Heart left ventricle (tissue), 16 donors: ENCODE measurements at regions not wholly inside any gene's neighbourhood (a gene's known extent, or its start where the extent isn't known, plus 50 kb on each side); places are given as distances from the start of the nearest gene placed in this dataset.

Source experiments
- ATAC-seq, 4 donors: fragments of 200-7000 bp; cut with Tn5 transposase; one replicate each; pipeline ENCODE4 v1.9.1; 2020 to 2022; ENCODE audit warnings: moderate library complexity in 4 of 4, mild to moderate bottlenecking in 3 of 4, moderate number of reproducible peaks in 1 of 4
- DNase-seq, 5 donors: peaks; one replicate each; pipeline ENCODE4 v3.0.0-alpha.2; 2020
- H3K27ac ChIP-seq, 12 donors: fragments of 200-600 bp; sonication (generic) in 4 of 12; one replicate each; pipeline versions ENCODE4 v1.5.0 to v1.8.0; 2016 to 2022; ENCODE audit warnings: mild to moderate bottlenecking in 2 of 12
- H3K27me3 ChIP-seq, 9 donors: fragments of 200-600 bp; sonication (generic) in 2 of 9; one replicate each; pipeline versions ENCODE4 v1.5.1 to v1.8.0; 2016 to 2022; ENCODE audit warnings: mild to moderate bottlenecking in 3 of 9
- H3K36me3 ChIP-seq, 9 donors: fragments of 200-600 bp; sonication (generic) in 2 of 9; one replicate each; pipeline versions ENCODE4 v1.5.0 to v1.8.0; 2018 to 2022; ENCODE audit warnings: mild to moderate bottlenecking in 2 of 9
- H3K4me1 ChIP-seq, 12 donors: fragments of 200-600 bp; sonication (generic) in 4 of 12; one replicate each; pipeline versions ENCODE4 v1.5.0 to v1.8.0; 2016 to 2022; ENCODE audit warnings: mild to moderate bottlenecking in 3 of 12
- H3K4me3 ChIP-seq, 12 donors: fragments of 200-600 bp; sonication (generic) in 4 of 12; one replicate each; pipeline versions ENCODE4 v1.5.0 to v1.8.0; 2017 to 2022; ENCODE audit warnings: mild to moderate bottlenecking in 9 of 12, moderate library complexity in 4 of 12
- H3K9me3 ChIP-seq, 12 donors: fragments of 200-600 bp; sonication (generic) in 4 of 12; one replicate each; pipeline versions ENCODE4 v1.5.0 to v1.8.0; 2016 to 2022; ENCODE audit warnings: mild to moderate bottlenecking in 1 of 12
- CTCF ChIP-seq, 12 donors: fragments of 200-600 bp; sonication (generic) in 4 of 12; IDR thresholded peaks; one replicate each; pipeline versions ENCODE4 v1.5.0 to v1.8.0; 2018 to 2022; ENCODE audit warnings: antibody characterized with exemption in 12 of 12, mild to moderate bottlenecking in 5 of 12
- POLR2A ChIP-seq, 2 donors: fragments of 450-650 bp; IDR thresholded peaks; one replicate each; pipeline ENCODE4 v1.6.1; 2017; ENCODE audit warnings: antibody characterized with exemption in 2 of 2, mild to moderate bottlenecking in 2 of 2, moderate library complexity in 2 of 2
- WGBS, 4 donors: extraction: QIAGEN DNeasy Blood & Tissue Kit in 2 of 4; methylation state at CpG; one replicate each; pipeline versions ENCODE4 v1.1.5 to v1.1.7; 2013 to 2018; 5-methylcytosine and 5-hydroxymethylcytosine counted together
- intact Hi-C, 10 donors: fragments of 100-400 bp; cut with DNase I; formaldehyde crosslinking; loops; one replicate each; pipeline versions ENCODE4 v1.11.1 to v1.14.2; 2022
- donor health status: ischemic (EF 13 %, LVEDD 7.1; RV severe dilation, severe dysfunction).
- donor health status: healthy with polysubstance abuse.
- donor health status: DM: no; HTN: yes; CAD: no.
- donor health status: DM: no; HTN: no; CAD: no.
- donor health status: ischemic (EF 25% LVEDD 6.9; RV normal size, moderate dysfunction).
- donor health status: ischemic (EF 25% LVEDD 5.7; RV mildly dilated, moderate dysfunction).
- donor health status: healthy.
- donor health status: DM: yes; HTN: yes; CAD: no.
- donor health status: ischemic (EF 35%, LVEDD 5.7; RV mildly dilated, moderate dysfunction).
- donor health status: nonischemic (EF 11% LVEDD 7.7; RV severe dilation, severe dysfunction).
- donor health status: DM: yes; HTN: yes; CAD: no.
- donor health status: PGD.
- donor health status: ischemic (EF 29% LVEDD 5.4; RV normal size, mild dysfunction).
- donor health status: nonischemic (EF 23%, LVEDD 6.1; RV moderate dilation, normal function).

GRCh38 chr4:38325629-38325913, 338.4 kb upstream of the KLF3 start:
- no peak overlapping the region for H3K4me3 ChIP-seq
- no peak for DNase-seq
- 85 to 98% (median 96%) methylated on average over 2 of the region's 2 CpGs for WGBS, 4 donors
- H3K27me3 ChIP-seq = no peaks in the 10 kb centered on the region
- peaks cover 0 to 43% (median 9%) of the 10 kb centered on the region in 12 donors for H3K4me1 ChIP-seq
- no peak for ATAC-seq
- no peak overlapping the region for H3K27ac ChIP-seq
- intact Hi-C loops = loop anchor here in 3 of 10 donors (10.0 kb wide), 2 partner anchors 139 to 261 kb away; no protein-coding TSS in a partner anchor
- TF ChIP-seq CTCF (IDR thresholded peaks at IDR 0.05) (no peak), POLR2A (IDR thresholded peaks at IDR 0.05) (no peak)
- peaks cover 0 to 5% (median 0%) of the 10 kb centered on the region in 12 donors for H3K9me3 ChIP-seq
- no peaks in the 10 kb centered on the region for H3K36me3 ChIP-seq

DNA sequence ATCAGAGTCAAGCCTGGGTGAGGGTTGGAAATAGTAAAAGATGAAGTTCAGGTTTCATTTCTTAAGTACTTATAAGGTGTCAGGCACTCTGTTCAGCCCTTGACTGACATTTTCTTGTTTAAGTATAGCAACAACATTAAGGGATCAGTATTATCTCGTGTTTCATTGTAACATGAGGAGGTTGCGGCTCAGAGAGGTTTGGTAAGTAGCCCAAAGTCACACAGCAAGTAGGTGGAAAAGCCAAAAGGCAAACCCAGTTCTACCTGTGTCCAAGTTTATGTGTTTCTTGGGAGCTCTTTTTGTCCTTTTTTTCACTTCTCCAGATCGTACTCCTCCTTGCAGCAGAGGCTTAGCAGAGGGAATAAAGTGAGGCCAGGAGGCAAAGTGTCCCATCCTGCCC, 337.5 kb upstream of the KLF3 start:
- TF ChIP-seq CTCF (IDR thresholded peaks at IDR 0.05) = no peak
- no peak for TF ChIP-seq POLR2A (IDR thresholded peaks at IDR 0.05)
- DNase-seq (no peak), ATAC-seq (no peak)
- WGBS, 4 donors = 94 to 98% (median 96%) methylated on average over 3 of the region's 3 CpGs
- Histone ChIP-seq H3K4me3 (no peak overlapping the region), H3K4me1 (peaks cover 0 to 49% (median 9%) of the 10 kb centered on the region in 12 donors), H3K27ac (no peak overlapping the region), H3K9me3 (peaks cover 0 to 5% (median 0%) of the 10 kb centered on the region in 12 donors), H3K27me3 (no peaks in the 10 kb centered on the region), H3K36me3 (no peaks in the 10 kb centered on the region)
- intact Hi-C loops = loop anchor here in 3 of 10 donors (10.0 kb wide), 2 partner anchors 138 to 262 kb away; no protein-coding TSS in a partner anchor

- peaks cover 0 to 5% (median 0%) of the 10 kb centered on the region in 12 donors for H3K9me3 ChIP-seq
- no peak overlapping the region for H3K27ac ChIP-seq
- no peak overlapping the region for H3K4me3 ChIP-seq
- intact Hi-C loops = loop anchor here in 3 of 10 donors (10.0 kb wide), 2 partner anchors 138 to 262 kb away; no protein-coding TSS in a partner anchor
- H3K27me3 ChIP-seq = no peaks in the 10 kb centered on the region
- H3K4me1 ChIP-seq = peaks cover 0 to 49% (median 9%) of the 10 kb centered on the region in 12 donors
- no peak for TF ChIP-seq CTCF (IDR thresholded peaks at IDR 0.05)
- no peak for TF ChIP-seq POLR2A (IDR thresholded peaks at IDR 0.05)
- no peaks in the 10 kb centered on the region for H3K36me3 ChIP-seq
- DNase-seq (no peak), ATAC-seq (no peak)
Observed at GRCh38 chr4:38327174-38327573, 336.8 kb upstream of the KLF3 start.

DNA sequence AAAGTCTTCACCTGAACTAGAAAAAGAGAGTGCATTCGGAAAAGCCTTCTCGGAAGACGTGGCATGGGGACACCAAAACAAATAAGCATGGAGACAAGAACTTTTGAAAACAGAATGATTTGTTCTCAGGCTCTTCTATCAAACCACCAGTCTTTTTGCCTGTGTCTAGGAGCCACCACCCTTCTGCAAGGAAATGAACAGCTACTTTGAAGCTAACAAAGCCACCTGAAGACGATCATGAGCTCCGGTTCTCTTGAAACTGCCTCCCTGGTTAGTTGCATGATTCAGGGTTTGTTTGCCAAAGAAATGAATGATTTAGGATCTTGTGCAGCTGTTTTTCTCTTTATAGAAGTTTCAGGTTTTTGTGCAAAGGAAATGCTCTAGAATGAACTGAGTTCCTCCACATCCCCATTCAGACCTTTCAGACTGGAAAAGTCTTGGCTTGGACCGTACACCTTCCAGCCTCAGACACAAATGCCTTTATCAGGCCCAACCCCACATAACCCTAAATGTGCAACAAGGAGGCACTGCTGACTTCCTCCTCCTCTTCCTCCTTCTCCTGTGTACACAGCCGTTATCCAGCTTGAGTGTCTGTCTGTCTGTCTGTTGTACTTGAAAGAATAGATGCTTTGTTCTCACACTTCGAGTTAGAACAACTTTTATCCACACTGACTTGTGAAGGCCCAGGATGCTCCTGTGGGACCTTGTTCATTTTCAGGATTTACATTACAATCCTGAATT, 334.8 kb upstream of the KLF3 start:
- Histone ChIP-seq H3K9me3 (peaks cover 0 to 5% (median 0%) of the 10 kb centered on the region in 12 donors), H3K4me3 (no peak overlapping the region), H3K36me3 (no peaks in the 10 kb centered on the region), H3K4me1 (peaks cover 0 to 47% (median 9%) of the 10 kb centered on the region in 12 donors), H3K27me3 (no peaks in the 10 kb centered on the region), H3K27ac (peak overlapping the region in 1 of 12 donors; percentile 13)
- intact Hi-C loops = loop anchor here in 3 of 10 donors (10.0 kb wide), 2 partner anchors 136 to 264 kb away; no protein-coding TSS in a partner anchor
- ATAC-seq (peak in 1 of 4 donors; percentile 37), DNase-seq (no peak)
- no peak for TF ChIP-seq CTCF (IDR thresholded peaks at IDR 0.05)
- no peak for TF ChIP-seq POLR2A (IDR thresholded peaks at IDR 0.05)
- 38 to 64% (median 56%) methylated on average over 8 of the region's 8 CpGs for WGBS, 4 donors
